GM12878 (cell line): ENCODE measurements at regions not wholly inside any gene's neighbourhood (a gene's known extent, or its start where the extent isn't known, plus 50 kb on each side); places are given as distances from the start of the nearest gene placed in this dataset.
A peak's percentile ranks its signal among the peaks of the same experiment; 100 is the strongest.

Experiments
- ATAC-seq: fragments of 200-7000 bp; cut with Tn5 transposase; 3 replicates; pipeline ENCODE4 v1.9.1; 2020; ENCODE audit warnings: mild to moderate bottlenecking, moderate library complexity
- BruUV-seq: library from RNA; stranded (reverse); fragments of 400-500 nt; replicated peaks from 2 replicates; lab custom pipeline; 2021; lab: Mats Ljungman, UMichigan
- CTCF ChIA-PET: fragments of 300-600 bp; sonication (Branson Sonifier 250); formaldehyde crosslinking; extraction: SDS; loops from one replicate; lab custom pipeline; 2021; ENCODE audit warnings: inconsistent platforms; lab: Yijun Ruan, JAX
- POLR2A ChIA-PET: fragments of 350-600 bp; formaldehyde crosslinking; extraction: SDS; loops from one replicate; lab custom pipeline; 2021; ENCODE audit warnings: inconsistent platforms; lab: Charles Lee
- RAD21 ChIA-PET: fragments of 300-600 bp; sonication (Branson Sonifier 250); formaldehyde crosslinking; loops from one replicate; lab custom pipeline; 2023; ENCODE audit warnings: antibody characterized with exemption; ENCODE audit not compliant: unreplicated experiment; lab: Charles Lee
- SMC1A ChIA-PET: fragments of 300-600 bp; sonication (Branson Sonifier 250); formaldehyde crosslinking; loops from one replicate; lab custom pipeline; 2023; ENCODE audit not compliant: unreplicated experiment, uncharacterized antibody; lab: Charles Lee
- DNase-seq: peaks from one replicate; pipeline ENCODE4 v3.0.0-alpha.2; 2011; ENCODE audit warnings: low read depth, low spot score
- FAIRE-seq: peaks from 3 replicates; lab custom pipeline; 2011; peaks lifted over from hg19 to GRCh38; lab: Jason Lieb, UNC
- H2AFZ ChIP-seq: 2 replicates; pipeline ENCODE4 v1.6.0; 2011; ENCODE audit warnings: low read depth, low read length, control low read depth; ENCODE audit not compliant: control insufficient read depth
- H3K27ac ChIP-seq: 2 replicates; pipeline ENCODE4 v1.5.1; 2011; ENCODE audit warnings: control low read depth; ENCODE audit not compliant: control insufficient read depth, insufficient read depth
- H3K27me3 ChIP-seq, 2 experiments: replicated peaks in 1 of 2; 2 replicates each; pipeline versions ENCODE4 v1.6.0 to v1.6.1; 2011; ENCODE audit warnings: low read length in 1 of 2; ENCODE audit not compliant: control insufficient read depth in 2 of 2, insufficient read depth in 2 of 2
- H3K36me3 ChIP-seq, 2 experiments: 2 replicates each; pipeline ENCODE4 v1.5.1; 2011; ENCODE audit warnings: low read length in 1 of 2; ENCODE audit not compliant: control insufficient read depth in 2 of 2, insufficient read depth in 2 of 2
- H3K4me1 ChIP-seq: 2 replicates; pipeline ENCODE4 v1.6.1; 2011; ENCODE audit warnings: mild to moderate bottlenecking, low read length, moderate library complexity, mixed read lengths; ENCODE audit not compliant: control insufficient read depth, insufficient read depth
- H3K4me2 ChIP-seq: 2 replicates; pipeline ENCODE4 v1.6.0; 2011; ENCODE audit warnings: control low read depth; ENCODE audit not compliant: control insufficient read depth, insufficient read depth
- H3K4me3 ChIP-seq: fragments of 200-600 bp; sonication (generic); 2 replicates; pipeline ENCODE4 v1.5.1; 2016
- H3K79me2 ChIP-seq: 2 replicates; pipeline ENCODE4 v1.6.0; 2011; ENCODE audit warnings: low read length; ENCODE audit not compliant: control insufficient read depth, insufficient read depth
- H3K9ac ChIP-seq: 2 replicates; pipeline ENCODE4 v1.8.0; 2011; ENCODE audit warnings: low read length, control low read depth, mixed read lengths; ENCODE audit not compliant: control insufficient read depth, insufficient read depth
- H3K9me3 ChIP-seq: replicated peaks from 3 replicates; pipeline ENCODE4 v1.5.1; 2011; ENCODE audit warnings: mild to moderate bottlenecking, low read length; ENCODE audit not compliant: control insufficient read depth, insufficient read depth
- H4K20me1 ChIP-seq: 2 replicates; pipeline ENCODE4 v1.6.0; 2011; ENCODE audit not compliant: control insufficient read depth, insufficient read depth
- BRCA1 ChIP-seq: IDR thresholded peaks from 2 replicates; pipeline ENCODE4 v1.6.1; 2011; ENCODE audit warnings: low read depth, low read length, improper control_type of control experiment
- FOXK2 ChIP-seq: fragments of 450-650 bp; IDR thresholded peaks from 2 replicates; pipeline ENCODE4 v1.6.1; 2017; ENCODE audit warnings: mild to moderate bottlenecking, moderate library complexity
- MXI1 ChIP-seq: fragments of 150-350 bp; IDR thresholded peaks from 2 replicates; pipeline ENCODE4 v1.6.1; 2011; ENCODE audit warnings: low read depth, mild to moderate bottlenecking, inconsistent platforms, low read length, improper control_type of control experiment
- RUNX3 ChIP-seq: IDR thresholded peaks from 2 replicates; pipeline ENCODE4 v1.6.1; 2012; ENCODE audit warnings: low read length, inconsistent platforms
- SMAD1 ChIP-seq: fragments of 450-650 bp; IDR thresholded peaks from 2 replicates; pipeline ENCODE4 v1.6.1; 2018; ENCODE audit warnings: mild to moderate bottlenecking, low read depth; ENCODE audit not compliant: partially characterized antibody
- SMARCA5 ChIP-seq: fragments of 450-650 bp; IDR thresholded peaks from 2 replicates; pipeline ENCODE4 v1.6.1; 2017; ENCODE audit warnings: mild to moderate bottlenecking
- SMC3 ChIP-seq: IDR thresholded peaks from 2 replicates; pipeline ENCODE4 v1.6.1; 2011; ENCODE audit warnings: low read length, improper control_type of control experiment, borderline replicate concordance
- SP1 ChIP-seq: IDR thresholded peaks from one replicate; pipeline ENCODE4 v1.6.1; 2011; ENCODE audit warnings: low read depth, low read length
- STAT1 ChIP-seq: fragments of 450-650 bp; conservative IDR thresholded peaks from 2 replicates; pipeline ENCODE4 v1.6.1; 2014; ENCODE audit warnings: antibody characterized with exemption, mild to moderate bottlenecking
- TAF1 ChIP-seq: IDR thresholded peaks from 2 replicates; pipeline ENCODE4 v1.6.1; 2011; ENCODE audit warnings: mild to moderate bottlenecking, low read depth, low read length, borderline replicate concordance
- WGBS: methylation state at CpG from one replicate; pipeline ENCODE4 v1.1.6; 2016; ENCODE audit warnings: low lambda C conversion rate; ENCODE audit not compliant: insufficient replicate concordance, insufficient coverage; ENCODE audit errors: missing lambda C conversion rate; 5-methylcytosine and 5-hydroxymethylcytosine counted together
- in situ Hi-C: fragments of 300-500 bp; cut with MboI; formaldehyde crosslinking; loops from 9 replicates; pipeline ENCODE4 v1.14.3; 2018; ENCODE audit warnings: mixed read lengths
- intact Hi-C: fragments of 100-400 bp; cut with micrococcal nuclease; formaldehyde crosslinking; loops from one replicate; pipeline ENCODE4 v1.14.2; 2022; ENCODE audit not compliant: unreplicated experiment
- TF ChIP-seq, protein P1 (sequence below): fragments of 450-650 bp; IDR thresholded peaks from 2 replicates; pipeline ENCODE4 v1.6.1; 2017; ENCODE audit warnings: borderline replicate concordance
- TF ChIP-seq, protein P2 (sequence below): fragments of 450-650 bp; formaldehyde crosslinking; IDR thresholded peaks from 2 replicates; pipeline ENCODE4 v1.4.0; 2020; ENCODE audit warnings: mild to moderate bottlenecking, moderate library complexity
- TF ChIP-seq, protein P3 (sequence below): IDR thresholded peaks from 2 replicates; pipeline ENCODE4 v1.6.1; 2011; ENCODE audit warnings: mild to moderate bottlenecking, low read depth, low read length, moderate library complexity; ENCODE audit not compliant: insufficient replicate concordance

DNA sequence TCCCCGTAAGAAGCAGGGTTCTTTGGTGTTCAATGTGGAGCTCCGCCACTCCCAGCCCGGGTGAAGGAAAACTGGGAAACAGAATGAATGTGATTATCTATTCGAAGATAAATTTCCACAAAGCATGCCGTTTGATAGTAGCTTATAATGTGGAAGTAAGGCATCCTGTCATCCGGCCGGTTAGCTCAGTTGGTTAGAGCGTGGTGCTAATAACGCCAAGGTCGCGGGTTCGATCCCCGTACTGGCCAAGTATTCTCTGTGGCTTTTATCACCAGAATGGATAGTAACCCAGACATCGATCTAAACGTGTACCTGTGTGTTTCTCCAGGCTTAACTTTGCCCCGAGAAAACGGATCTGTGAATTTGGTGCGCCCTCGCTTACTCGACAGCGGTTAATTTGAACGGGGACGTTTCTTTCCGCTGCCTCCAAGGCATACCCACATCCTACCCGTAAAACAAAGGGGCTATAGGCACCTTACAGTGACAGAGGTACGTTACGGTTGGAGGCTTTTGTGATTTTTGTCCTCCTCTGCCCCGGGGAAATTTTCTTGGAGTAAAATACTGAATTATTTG lies 215.2 kb upstream of the ZNF184 start:
- FAIRE-seq (peak; percentile 81), ATAC-seq (peak; percentile 83), DNase-seq (peak; percentile 91)
- Histone ChIP-seq H3K36me3 (no peaks in the 10 kb centered on the region), H3K9me3 (no peaks in the 10 kb centered on the region), H3K79me2 (no peaks in the 10 kb centered on the region), H4K20me1 (no peaks in the 10 kb centered on the region), H2AFZ (peak overlapping the region; percentile 97), H3K9ac (peak overlapping the region; percentile 83), H3K4me1 (no peaks in the 10 kb centered on the region; the same call in 1 of the 2 replicates), H3K4me3 (peak overlapping the region; percentile 76), H3K4me2 (peak overlapping the region; percentile 87), H3K27me3 (no peaks in the 10 kb centered on the region), H3K27ac (peak overlapping the region; percentile 76)
- POLR2A ChIA-PET, result interaction anchor here (1.0 to 1.2 kb wide), 4 partner anchors 16 to 205 kb away, joined by 3 to 5 read pairs (median 4); a partner anchor contains a TSS
- WGBS, result 2% methylated on average over 28 of the region's 28 CpGs
- CTCF ChIA-PET, result interaction anchor here (0.7 to 4.3 kb wide), 19 partner anchors 10 to 531 kb away, joined by 3 to 25 read pairs (median 5); partner anchors contain the start of gene ZNF184
- in situ Hi-C loops (loop anchor here (10.0 kb wide), 1 partner anchor 1373 kb away; no protein-coding TSS in a partner anchor), intact Hi-C loops (loop anchor here (1.0 to 10.0 kb wide), 5 partner anchors 64 to 501 kb away; a partner anchor contains a TSS)
- SMC1A ChIA-PET, result interaction anchor here (0.5 to 2.1 kb wide), 18 partner anchors 10 to 539 kb away, joined by 3 to 15 read pairs (median 4); a partner anchor contains a TSS
- no TSS peak for BruUV-seq
- RAD21 ChIA-PET, result interaction anchor here (0.7 to 2.1 kb wide), 12 partner anchors 63 to 561 kb away, joined by 3 to 12 read pairs (median 4); no protein-coding TSS in a partner anchor
- TF ChIP-seq SP1 (no peak), BRCA1 (no peak), FOXK2 (peak; percentile 55), TAF1 (no peak), MXI1 (no peak), SMARCA5 (peak; percentile 98), STAT1 (no peak), SMC3 (no peak), RUNX3 (peak; percentile 87), SMAD1 (no peak)
- TF ChIP-seq, protein P1, sequence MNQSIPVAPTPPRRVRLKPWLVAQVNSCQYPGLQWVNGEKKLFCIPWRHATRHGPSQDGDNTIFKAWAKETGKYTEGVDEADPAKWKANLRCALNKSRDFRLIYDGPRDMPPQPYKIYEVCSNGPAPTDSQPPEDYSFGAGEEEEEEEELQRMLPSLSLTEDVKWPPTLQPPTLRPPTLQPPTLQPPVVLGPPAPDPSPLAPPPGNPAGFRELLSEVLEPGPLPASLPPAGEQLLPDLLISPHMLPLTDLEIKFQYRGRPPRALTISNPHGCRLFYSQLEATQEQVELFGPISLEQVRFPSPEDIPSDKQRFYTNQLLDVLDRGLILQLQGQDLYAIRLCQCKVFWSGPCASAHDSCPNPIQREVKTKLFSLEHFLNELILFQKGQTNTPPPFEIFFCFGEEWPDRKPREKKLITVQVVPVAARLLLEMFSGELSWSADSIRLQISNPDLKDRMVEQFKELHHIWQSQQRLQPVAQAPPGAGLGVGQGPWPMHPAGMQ, result no peak
- TF ChIP-seq, protein P2, sequence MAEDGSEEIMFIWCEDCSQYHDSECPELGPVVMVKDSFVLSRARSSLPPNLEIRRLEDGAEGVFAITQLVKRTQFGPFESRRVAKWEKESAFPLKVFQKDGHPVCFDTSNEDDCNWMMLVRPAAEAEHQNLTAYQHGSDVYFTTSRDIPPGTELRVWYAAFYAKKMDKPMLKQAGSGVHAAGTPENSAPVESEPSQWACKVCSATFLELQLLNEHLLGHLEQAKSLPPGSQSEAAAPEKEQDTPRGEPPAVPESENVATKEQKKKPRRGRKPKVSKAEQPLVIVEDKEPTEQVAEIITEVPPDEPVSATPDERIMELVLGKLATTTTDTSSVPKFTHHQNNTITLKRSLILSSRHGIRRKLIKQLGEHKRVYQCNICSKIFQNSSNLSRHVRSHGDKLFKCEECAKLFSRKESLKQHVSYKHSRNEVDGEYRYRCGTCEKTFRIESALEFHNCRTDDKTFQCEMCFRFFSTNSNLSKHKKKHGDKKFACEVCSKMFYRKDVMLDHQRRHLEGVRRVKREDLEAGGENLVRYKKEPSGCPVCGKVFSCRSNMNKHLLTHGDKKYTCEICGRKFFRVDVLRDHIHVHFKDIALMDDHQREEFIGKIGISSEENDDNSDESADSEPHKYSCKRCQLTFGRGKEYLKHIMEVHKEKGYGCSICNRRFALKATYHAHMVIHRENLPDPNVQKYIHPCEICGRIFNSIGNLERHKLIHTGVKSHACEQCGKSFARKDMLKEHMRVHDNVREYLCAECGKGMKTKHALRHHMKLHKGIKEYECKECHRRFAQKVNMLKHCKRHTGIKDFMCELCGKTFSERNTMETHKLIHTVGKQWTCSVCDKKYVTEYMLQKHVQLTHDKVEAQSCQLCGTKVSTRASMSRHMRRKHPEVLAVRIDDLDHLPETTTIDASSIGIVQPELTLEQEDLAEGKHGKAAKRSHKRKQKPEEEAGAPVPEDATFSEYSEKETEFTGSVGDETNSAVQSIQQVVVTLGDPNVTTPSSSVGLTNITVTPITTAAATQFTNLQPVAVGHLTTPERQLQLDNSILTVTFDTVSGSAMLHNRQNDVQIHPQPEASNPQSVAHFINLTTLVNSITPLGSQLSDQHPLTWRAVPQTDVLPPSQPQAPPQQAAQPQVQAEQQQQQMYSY (CRISPR knock-in tag), result no peak
- TF ChIP-seq, protein P3, sequence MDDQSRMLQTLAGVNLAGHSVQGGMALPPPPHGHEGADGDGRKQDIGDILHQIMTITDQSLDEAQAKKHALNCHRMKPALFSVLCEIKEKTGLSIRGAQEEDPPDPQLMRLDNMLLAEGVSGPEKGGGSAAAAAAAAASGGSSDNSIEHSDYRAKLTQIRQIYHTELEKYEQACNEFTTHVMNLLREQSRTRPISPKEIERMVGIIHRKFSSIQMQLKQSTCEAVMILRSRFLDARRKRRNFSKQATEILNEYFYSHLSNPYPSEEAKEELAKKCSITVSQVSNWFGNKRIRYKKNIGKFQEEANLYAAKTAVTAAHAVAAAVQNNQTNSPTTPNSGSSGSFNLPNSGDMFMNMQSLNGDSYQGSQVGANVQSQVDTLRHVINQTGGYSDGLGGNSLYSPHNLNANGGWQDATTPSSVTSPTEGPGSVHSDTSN, result no peak
